ENCODE measurements at regions not wholly inside any gene's neighbourhood (a gene's known extent, or its start where the extent isn't known, plus 50 kb on each side); places are given as distances from the start of the nearest gene placed in this dataset.

GRCh38 chr12:19003987-19004619 lies 125.4 kb upstream of the PLEKHA5 start:
- no peaks in the 10 kb centered on the region for H3K4me1 Mint-ChIP-seq
- H3K4me3 ChIP-seq (ENCODE audit: control extremely low read depth in 1 of 5, extremely low read depth in 1 of 5, insufficient read depth in 1 of 5, low read depth in 2 of 5, low read length in 4 of 5): no peak overlapping the region
- POLR2A ChIA-PET: no interaction called here
- TF ChIP-seq CTCF (IDR thresholded peaks at IDR 0.05): no peak
- no peak for TF ChIP-seq EZH2 (IDR thresholded peaks at IDR 0.05; ENCODE audit: borderline replicate concordance, insufficient read depth, low read depth, low read length, poor library complexity, severe bottlenecking)
- H3K4me3 Mint-ChIP-seq: no peak overlapping the region
- H3K27me3 ChIP-seq (replicated peaks in 1 of 4; ENCODE audit: control extremely low read depth in 1 of 4, control insufficient read depth in 3 of 4, insufficient read depth in 4 of 4, low read length in 3 of 4): no peaks in the 10 kb centered on the region
- H3K9me3 ChIP-seq (ENCODE audit: control extremely low read depth in 1 of 3, control insufficient read depth in 2 of 3, insufficient read depth in 1 of 3, low read length in 2 of 3): peaks cover 0 to 4% (median 0%) of the 10 kb centered on the region in 3 donors
- H3K27me3 Mint-ChIP-seq: no peaks in the 10 kb centered on the region
- no peak overlapping the region for H3K27ac ChIP-seq (ENCODE audit: low read length in 2 of 2)
- CTCF ChIA-PET: no interaction called here
- 67% methylated on average over 1 of the region's 4 CpGs for WGBS (ENCODE audit: insufficient coverage)
- no peaks in the 10 kb centered on the region for H4K20me1 ChIP-seq (ENCODE audit: control insufficient read depth, insufficient read depth, low read length, poor library complexity, severe bottlenecking)
- ATAC-seq (ENCODE audit: low read depth) (no peak), DNase-seq (no peak)
- no peaks in the 10 kb centered on the region for H3K36me3 ChIP-seq (replicated peaks in 1 of 2; ENCODE audit: control extremely low read depth in 1 of 2, control insufficient read depth in 1 of 2, extremely low read depth in 1 of 2, insufficient read depth in 2 of 2, low read length in 1 of 2)
- no peak overlapping the region for H3K4me2 ChIP-seq (replicated peaks; ENCODE audit: low read depth, low read length, poor library complexity, severe bottlenecking)
- no peaks in the 10 kb centered on the region for H3K79me2 ChIP-seq (ENCODE audit: control insufficient read depth, insufficient read depth, low read length)
- intact Hi-C loops (cut with micrococcal nuclease): no loop called here
- H3K9me3 Mint-ChIP-seq (ENCODE audit: insufficient read depth): no peaks in the 10 kb centered on the region
- no peaks in the 10 kb centered on the region for H3K4me1 ChIP-seq (ENCODE audit: control insufficient read depth in 2 of 2, insufficient read depth in 2 of 2, low read length in 2 of 2)
- H3K9ac ChIP-seq (ENCODE audit: low read length): no peak overlapping the region
- no peak overlapping the region for H3K27ac Mint-ChIP-seq
- H2AFZ ChIP-seq (ENCODE audit: insufficient read depth, low read depth, low read length, poor library complexity, severe bottlenecking): no peak overlapping the region

GRCh38 chr12:19005257-19005801 lies 124.2 kb upstream of the PLEKHA5 start:
- H3K4me1 ChIP-seq (ENCODE audit: control insufficient read depth in 2 of 2, insufficient read depth in 2 of 2, low read length in 2 of 2): no peaks in the 10 kb centered on the region
- no peaks in the 10 kb centered on the region for H3K9me3 ChIP-seq (ENCODE audit: control extremely low read depth in 1 of 3, control insufficient read depth in 2 of 3, insufficient read depth in 1 of 3, low read length in 2 of 3)
- ATAC-seq (ENCODE audit: low read depth) (no peak), DNase-seq (no peak)
- no peak overlapping the region for H3K4me3 ChIP-seq (ENCODE audit: control extremely low read depth in 1 of 5, extremely low read depth in 1 of 5, insufficient read depth in 1 of 5, low read depth in 2 of 5, low read length in 4 of 5)
- H3K9me3 Mint-ChIP-seq (ENCODE audit: insufficient read depth): no peaks in the 10 kb centered on the region
- no peaks in the 10 kb centered on the region for H3K4me1 Mint-ChIP-seq
- H4K20me1 ChIP-seq (ENCODE audit: control insufficient read depth, insufficient read depth, low read length, poor library complexity, severe bottlenecking): no peaks in the 10 kb centered on the region
- no peak overlapping the region for H3K9ac ChIP-seq (ENCODE audit: low read length)
- 100% methylated on average over 2 of the region's 4 CpGs for WGBS (ENCODE audit: insufficient coverage)
- H3K27ac ChIP-seq (ENCODE audit: low read length in 2 of 2): no peak overlapping the region
- intact Hi-C loops (cut with micrococcal nuclease): no loop called here
- POLR2A ChIA-PET: no interaction called here
- CTCF ChIA-PET: no interaction called here
- no peaks in the 10 kb centered on the region for H3K27me3 ChIP-seq (replicated peaks in 1 of 4; ENCODE audit: control extremely low read depth in 1 of 4, control insufficient read depth in 3 of 4, insufficient read depth in 4 of 4, low read length in 3 of 4)
- no peak overlapping the region for H2AFZ ChIP-seq (ENCODE audit: insufficient read depth, low read depth, low read length, poor library complexity, severe bottlenecking)
- H3K4me2 ChIP-seq (replicated peaks; ENCODE audit: low read depth, low read length, poor library complexity, severe bottlenecking): no peak overlapping the region
- H3K4me3 Mint-ChIP-seq: no peak overlapping the region
- no peak for TF ChIP-seq EZH2 (IDR thresholded peaks at IDR 0.05; ENCODE audit: borderline replicate concordance, insufficient read depth, low read depth, low read length, poor library complexity, severe bottlenecking)
- no peak for TF ChIP-seq CTCF (IDR thresholded peaks at IDR 0.05)
- no peaks in the 10 kb centered on the region for H3K36me3 ChIP-seq (replicated peaks in 1 of 2; ENCODE audit: control extremely low read depth in 1 of 2, control insufficient read depth in 1 of 2, extremely low read depth in 1 of 2, insufficient read depth in 2 of 2, low read length in 1 of 2)
- no peaks in the 10 kb centered on the region for H3K27me3 Mint-ChIP-seq
- no peak overlapping the region for H3K27ac Mint-ChIP-seq
- H3K79me2 ChIP-seq (ENCODE audit: control insufficient read depth, insufficient read depth, low read length): no peaks in the 10 kb centered on the region

Measured in B cell (primary cell).